ENCODE measurements at regions not wholly inside any gene's neighbourhood (a gene's known extent, or its start where the extent isn't known, plus 50 kb on each side); places are given as distances from the start of the nearest gene placed in this dataset.

GRCh38 chr2:144890828-144891227 is 370.9 kb upstream of the ZEB2 start:
- TF ChIP-seq CTCF (IDR thresholded peaks at IDR 0.05) (peak in 1 of 3 experiments; percentile 24), POLR2A (IDR thresholded peaks at IDR 0.05) (no peak)

All from testis (tissue), 2 donors.